ENCODE measurements at regions not wholly inside any gene's neighbourhood (a gene's known extent, or its start where the extent isn't known, plus 50 kb on each side); places are given as distances from the start of the nearest gene placed in this dataset.

DNA sequence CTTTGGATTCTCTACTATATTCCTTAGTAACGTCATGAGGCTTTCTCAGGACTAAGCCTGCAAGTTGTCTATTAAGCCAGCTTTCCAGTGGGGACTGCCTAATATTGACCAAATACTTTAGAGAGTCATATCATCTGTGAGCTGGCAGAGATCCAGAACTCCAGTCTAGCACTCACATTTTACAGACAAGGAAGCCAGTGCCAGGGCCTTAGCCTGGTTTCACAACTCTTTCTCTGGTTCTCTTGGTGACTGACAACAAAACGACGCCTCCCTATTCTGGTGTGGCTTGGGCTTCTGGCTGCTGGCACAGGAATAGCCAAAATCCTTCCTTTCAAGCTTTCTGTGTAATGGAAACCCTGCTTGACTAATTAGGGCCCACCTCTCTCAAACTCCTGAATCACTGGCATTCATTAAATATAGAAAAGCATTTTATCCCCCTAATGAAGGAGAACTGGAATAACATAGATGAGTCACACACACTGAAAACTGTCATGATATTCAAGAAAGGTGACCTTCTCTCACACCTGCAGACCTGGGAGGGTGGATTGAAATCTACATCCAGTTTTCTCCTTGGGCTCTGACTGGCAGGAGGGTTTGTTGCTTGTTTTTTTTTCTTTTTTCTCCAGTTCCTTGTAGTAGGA, 75.2 kb upstream of the UBL3 start:
- DNase-seq = peak; percentile 28

DNA sequence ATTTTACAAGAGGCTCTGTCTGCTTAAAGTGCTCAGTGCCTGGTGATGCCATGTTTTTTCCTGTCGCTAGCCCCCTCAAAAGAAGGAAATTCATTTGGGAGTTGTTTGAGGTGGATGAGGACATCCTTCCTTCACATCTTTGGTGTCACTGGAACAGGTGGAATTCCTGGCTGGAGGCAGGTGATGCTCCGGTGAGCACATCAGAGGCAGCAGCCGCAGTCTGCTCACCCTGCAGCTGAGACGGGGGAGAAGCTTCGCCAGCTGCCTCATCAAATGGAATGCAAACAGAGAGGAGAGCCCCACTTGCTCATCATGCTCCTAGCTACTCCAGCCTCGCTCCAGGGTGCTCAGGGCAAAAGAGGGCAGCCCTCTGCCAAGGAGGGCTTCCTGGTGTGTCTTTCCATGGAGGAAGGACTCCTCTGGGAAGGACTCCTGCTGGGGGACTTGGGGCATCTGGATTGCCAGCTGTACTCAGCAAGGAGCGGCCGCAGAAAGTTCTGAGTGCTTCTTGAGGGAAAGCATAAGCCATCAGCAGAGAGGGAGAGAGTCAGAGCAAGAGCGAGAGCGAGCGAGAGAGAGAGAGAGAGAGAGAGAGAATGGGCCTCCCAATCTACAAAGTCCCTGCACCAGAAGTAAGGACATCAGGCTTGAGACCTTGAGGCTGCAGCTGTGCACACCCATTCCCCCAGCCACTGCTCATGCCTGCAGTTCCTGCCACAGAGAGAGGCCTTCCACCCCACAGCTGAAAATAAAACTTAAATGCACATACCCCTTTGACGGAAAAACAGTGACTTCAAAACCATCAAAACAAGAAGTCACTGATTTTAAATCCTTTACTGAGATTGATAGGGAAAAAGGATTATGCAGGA, 74.3 kb upstream of the UBL3 start:
- peak; percentile 31 for DNase-seq

DNA sequence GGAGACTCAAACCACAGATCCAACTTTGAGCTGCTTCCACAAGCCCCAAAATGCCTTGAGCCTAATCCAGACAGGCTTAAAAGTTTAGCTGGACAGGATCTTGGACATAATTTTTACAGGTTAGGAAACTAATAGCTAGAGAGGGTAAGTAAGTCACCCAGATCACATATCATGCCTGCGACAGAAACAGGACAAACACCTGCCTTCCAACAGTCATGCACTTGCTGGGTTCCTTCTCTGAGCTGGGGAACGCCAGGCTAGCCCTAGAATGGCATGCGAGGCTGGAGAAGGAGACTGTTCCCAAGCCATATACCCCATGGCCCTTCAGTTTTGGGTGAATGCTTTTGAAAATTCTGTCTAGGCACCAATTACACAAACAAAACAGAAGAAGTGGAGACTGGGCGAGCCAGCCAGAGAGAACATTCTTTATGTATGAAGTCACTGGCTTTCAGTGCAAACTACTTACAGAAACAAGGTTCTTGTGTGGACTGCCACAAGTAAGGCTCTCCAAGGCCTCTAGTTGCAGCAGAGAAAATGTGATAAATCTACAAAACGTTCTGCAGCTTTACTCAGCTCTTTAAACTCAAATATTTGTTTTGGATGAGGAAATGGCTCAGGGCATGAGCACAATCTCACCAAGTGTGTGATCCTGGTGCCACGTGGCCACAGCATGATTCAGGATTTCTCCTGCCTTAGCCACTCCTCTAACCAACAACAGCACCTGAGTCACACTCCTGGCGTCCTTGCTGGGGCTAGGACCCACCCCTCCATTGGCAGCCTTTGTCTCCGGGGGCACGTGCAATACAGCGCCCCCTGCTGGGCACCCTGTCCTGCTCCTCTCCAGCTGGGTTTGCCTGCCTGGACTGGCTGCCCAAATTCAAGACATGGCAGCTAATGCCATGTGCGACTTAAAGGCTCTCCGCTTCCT, 73.4 kb upstream of the UBL3 start:
- DNase-seq = peak; percentile 65

DNA sequence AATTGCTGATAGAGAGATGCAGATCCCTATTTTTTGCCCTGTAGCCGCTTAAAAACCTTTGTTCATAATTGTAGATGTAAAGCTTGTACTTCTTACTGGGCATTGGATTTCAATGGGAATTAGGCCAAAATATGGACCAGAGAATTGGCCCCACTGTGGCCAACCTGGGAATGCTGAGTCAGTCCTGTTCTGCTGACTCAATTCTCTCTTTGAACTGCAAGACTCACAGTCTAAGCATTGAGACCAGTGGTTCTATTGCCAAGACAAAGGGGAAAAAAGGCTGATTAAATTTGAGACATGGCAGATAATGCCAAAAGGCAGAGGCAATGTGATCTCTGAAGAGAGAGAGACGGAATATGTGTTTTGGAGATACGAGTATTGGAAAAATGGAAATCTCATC, 72.5 kb upstream of the UBL3 start:
- no peak for DNase-seq

DNA sequence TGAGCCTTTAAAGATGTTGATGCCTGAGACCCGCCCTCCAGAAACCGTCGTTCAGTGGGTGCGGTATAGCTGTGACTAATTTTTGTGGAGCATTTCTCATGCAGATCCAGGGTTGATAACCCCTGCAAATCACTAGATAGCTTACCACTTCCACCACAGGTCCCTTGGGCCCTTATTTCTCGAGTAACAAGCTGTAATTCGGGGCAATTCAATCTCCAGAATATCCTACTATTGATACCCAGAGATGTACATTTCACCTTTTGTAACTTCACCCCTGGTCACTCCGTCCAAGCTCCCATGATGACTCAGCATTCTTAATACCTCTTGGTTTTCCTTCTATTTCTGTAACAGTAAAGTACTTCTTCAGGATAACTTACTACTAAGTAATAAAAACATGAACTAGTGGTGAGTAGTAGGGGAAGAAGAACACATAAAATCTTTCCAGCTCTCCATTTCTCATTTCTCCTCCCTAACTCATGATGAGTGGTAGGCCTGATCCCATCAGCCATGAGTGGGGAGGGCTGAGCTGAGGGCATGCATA, 71.9 kb upstream of the UBL3 start:
- no peak for DNase-seq

DNA sequence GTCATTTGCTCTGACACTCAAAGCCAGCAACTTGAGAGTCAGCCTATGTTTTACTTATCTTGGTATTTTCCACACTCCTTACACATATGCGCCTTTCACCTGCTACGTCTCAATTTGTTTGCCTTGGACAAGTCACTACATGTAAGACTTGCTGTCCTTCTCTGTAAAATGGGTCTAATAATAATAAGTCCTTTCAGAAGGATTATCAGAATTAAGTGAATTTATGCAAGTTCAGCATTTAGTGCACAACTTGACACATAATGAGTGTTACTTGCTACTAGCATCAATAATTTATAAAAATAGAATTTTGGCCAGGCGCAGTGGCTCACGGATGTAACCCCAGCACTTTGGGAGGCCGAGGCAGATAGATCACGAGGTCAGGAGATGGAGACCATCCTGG, 71.1 kb upstream of the UBL3 start:
- no peak for DNase-seq

DNA sequence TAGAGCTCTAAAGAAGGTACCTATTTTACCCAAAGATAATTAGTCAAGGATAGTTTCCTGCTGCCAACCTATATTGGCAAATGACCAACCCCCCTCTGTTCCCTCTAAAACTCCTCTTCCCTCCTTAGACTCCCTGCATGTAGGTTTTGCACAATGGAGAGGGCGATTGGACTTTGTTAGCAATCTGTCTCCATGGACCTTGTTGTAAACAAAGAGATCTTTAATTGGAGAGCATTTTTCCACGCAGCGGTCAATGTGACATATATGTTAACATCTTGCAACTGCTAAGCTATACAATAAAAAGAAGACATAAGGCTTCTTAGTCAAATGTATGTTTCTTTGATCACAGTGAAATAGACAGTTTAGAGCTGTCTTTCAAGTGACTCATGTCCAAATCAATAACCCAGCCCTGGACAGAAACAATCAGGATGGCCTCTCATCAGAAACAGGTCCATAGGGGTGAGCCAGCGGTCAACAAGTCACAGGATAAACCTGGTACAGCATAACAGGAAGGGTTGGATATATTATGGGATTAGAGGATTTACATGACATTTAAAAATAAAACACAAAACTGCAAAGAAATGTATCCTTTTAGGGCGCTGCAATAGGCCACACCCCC, 69.7 kb upstream of the UBL3 start:
- no peak for DNase-seq

DNA sequence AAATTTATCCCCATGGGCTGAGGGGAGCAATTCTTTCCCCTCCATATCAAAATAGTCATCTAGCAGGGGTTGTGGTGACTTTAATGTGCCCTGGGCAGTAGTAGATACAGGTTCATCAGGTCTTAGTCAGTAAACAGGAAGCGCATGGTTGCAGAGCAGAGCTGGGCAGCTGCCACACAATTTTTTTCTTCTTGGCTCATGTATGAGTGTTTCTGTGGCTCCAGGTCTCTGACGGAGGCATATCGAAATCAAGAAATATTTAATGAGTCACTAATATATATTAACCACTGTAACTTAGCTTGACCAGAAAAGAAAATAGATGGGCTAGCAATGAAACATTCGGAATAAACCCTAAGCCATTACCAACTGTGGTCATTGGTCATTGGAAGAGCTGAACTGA, 68.4 kb upstream of the UBL3 start:
- DNase-seq = no peak

DNA sequence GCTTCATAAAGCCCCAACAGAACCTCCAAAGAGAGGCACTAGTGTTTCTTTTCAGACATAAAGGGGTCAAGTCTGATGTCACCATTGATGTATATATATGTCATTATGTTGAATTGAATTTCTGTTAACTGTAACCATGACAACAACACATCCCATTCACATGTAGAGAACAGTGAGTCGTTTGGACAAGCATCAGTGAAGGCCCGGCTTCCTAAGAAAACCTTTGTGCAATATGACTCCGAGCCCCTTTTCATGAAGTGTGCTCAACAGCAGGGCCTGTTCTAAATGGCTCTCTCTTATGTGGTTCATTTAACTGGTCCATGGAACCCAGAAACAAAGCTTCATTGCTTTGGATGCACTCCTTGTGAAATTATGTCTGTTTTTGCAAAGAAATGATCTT, 67.2 kb upstream of the UBL3 start:
- DNase-seq = no peak

DNA sequence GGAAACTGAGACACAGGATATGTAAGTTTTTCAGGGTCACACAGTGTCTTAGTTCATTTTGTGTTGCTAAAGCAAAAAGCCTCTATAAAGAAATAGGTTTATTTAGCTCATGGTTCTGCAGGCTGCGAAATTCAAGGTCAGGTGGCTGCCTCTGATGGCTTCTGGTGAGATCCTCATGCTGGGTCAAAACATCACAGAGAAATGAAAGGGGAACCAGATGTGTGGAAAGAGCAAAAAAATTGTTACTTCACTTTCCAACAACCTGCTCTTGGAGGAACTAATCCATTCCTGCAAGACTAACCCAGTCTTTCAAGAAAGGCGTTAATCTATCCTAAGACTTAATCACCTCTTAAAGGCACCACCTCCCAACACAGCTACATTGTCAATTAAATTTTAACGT, 64.2 kb upstream of the UBL3 start:
- no peak for DNase-seq

DNA sequence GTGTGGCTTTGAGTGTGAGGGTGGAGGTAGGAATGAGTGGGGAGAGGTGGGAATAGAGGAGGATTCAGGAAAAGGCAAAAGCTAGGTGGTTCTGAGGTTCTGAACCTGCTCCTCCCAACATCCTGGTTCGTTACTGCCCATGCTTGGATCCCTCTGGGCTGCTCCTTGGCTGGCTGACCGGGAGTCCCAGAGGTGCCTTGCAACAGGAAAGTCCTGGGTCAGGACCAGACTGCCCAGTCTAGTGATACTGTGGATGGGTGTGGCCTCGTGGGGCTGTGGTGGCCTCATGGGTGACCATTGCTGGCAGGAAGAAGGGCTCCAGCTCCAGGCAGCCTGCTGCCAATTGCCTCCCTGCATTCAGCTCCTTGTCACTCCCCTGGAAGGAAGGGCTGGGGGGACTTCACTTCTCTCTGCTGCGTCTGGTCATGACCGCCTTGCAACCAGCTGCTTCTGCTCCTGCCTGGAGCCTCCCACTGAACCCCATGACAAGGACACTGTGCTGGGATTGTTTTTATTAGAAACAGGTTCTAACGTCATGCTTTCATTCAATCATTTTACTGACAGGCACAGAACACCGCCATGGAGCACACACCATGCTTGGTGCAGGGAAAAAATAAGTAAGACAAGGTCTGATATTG, 61.5 kb upstream of the UBL3 start:
- DNase-seq = no peak

DNA sequence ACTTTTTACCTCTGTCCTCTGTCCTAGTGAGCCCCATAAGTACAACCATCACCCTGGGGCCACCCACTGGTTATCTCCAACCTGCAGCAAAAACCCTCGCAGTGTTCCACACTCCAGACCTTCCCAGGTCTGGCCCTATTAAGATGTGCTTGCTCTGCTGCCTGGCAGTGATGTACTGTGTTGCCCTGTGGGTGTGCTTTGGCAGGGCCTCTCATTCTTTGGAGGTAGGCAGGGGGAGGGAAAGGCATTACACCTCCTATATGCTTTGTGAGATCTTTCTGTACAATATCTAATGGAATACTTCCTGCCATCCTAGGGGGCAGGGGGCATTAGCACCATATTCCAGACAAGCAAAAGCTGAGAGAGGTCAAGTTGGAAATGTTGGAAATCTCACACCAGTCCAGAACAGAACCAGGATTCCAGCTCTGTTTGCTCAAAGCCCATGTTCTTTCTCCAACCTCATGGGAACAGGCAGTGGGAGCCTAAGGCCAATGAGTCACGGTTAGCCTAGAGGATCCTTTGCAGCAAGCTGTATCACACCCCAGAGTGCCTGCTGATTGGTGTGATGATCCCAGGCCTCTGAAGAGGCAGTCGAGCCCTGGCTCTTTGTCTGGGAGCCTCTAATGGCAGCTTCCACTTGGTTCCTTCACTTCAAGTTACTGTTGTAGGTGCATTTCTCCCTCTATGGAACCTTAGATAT, 59.7 kb upstream of the UBL3 start:
- DNase-seq = no peak

DNA sequence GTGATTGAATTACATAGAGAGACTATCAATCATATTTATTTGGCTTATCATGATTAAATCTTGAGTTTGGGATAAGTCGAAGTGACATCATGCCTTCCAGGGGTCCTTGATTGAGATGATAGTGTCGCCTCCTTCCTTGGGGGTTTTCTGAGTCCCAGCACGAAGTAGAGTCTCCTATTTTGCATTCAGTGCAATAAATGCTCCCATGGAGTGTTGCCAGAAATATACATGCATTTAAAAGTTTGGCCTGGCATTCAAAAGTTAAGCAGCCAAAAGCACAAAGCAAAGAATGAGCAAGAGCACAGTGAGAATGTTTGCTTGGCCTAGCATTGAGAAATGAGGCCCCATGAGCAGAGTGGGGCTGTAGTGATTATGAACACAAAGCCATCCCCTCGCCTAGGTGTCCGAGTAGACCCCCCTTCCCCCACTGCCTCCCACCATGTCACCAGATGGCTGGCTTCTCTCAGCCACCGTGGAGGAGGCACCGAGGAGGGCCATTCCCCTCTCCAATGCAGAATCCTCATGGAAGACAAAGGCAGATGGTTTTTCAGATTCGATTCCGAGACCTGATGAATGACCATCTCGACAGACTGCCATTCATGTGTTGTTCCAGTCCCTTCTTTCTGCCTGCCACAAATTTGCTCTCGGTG, 58.8 kb upstream of the UBL3 start:
- DNase-seq = no peak

DNA sequence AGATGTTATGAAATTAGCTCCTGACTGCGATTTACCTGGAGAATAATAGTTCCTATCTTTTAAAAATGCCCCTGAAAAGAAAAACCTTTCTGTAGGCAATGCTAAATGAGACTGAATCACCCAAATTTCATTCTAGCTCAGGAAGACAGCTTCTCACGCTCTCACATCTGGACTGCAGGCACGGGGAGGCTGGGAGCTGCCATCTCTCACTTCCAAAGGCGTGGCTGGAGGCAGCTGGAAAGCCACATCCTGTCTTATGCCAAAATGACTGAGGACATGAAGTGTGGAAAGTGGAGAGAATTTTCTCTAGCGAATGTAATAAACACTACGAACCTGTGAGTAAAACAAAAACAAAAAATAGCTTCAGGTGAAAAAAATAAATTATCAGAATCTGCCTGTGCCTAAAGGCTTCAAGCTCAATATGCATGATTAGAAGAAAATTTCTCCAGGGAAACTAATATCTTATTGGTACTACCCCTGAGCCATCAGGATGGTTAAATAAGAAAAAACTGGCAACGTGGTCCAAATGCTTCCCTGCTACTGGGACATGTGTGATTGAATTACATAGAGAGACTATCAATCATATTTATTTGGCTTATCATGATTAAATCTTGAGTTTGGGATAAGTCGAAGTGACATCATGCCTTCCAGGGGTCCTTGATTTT, 58.1 kb upstream of the UBL3 start:
- DNase-seq = no peak

DNA sequence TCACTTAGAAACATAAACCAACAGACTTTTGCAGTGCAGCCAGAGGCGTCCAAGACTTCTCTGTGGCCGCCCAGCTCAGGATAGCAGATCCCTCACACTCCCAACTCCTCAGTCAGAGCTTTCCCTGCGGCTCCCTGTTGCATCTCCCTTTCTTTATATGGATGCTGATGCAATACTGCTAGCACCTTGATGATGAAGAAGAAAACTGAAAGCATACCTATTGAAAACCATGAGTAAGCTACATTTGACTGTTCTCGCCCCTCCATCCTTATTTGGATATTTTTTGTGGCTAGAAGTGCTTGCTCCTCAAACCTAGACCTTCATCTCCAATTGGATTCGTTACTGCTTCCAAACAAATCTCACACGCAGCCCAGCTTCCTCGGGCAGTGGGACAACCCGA, 57.3 kb upstream of the UBL3 start:
- no peak for DNase-seq

DNA sequence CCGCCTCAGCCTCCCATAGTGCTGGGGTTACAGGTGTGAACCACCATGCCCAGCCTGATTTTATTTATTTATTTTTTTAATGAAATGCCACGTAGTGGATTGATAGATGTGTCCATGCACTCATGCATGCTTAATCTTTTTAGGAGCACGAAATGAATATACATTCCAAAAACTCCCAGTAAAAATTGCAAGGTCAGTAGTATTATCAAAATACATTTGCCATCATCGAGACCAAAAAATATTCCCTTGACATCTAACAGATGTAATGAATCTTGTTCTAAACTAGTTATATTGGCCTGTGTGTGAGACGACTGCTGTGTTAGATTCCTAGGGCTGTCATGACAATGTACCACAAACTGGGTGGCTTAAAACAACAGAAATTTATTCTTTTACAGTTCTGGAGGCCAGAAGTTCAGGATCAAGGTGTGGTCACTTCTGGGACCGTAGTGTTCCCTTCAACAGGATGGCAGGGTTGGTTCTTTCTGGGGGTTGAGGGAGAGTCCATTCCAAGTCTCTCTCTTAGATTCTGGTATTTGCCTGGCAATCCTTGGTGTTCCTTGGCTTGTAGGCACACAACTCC, 56.1 kb upstream of the UBL3 start:
- DNase-seq = no peak

DNA sequence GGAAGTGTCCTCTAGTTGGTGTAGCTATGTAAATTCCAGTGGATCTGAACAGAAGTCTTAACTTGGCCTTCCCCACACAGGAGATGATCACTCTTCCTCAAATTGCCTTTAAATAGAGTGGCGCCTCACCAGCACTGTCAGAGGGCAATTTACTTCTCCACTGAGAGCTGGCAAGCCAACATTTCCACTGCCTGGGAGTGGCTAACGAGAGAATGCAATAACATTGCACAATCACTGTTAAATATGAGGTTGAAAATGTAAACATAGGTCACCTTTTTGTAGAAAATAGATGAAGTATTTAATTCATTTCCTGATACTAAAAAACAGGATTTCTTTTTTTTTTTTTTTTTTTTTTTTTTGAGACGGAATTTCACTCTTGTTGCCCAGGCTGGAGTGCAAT, 55.4 kb upstream of the UBL3 start:
- DNase-seq = no peak

DNA sequence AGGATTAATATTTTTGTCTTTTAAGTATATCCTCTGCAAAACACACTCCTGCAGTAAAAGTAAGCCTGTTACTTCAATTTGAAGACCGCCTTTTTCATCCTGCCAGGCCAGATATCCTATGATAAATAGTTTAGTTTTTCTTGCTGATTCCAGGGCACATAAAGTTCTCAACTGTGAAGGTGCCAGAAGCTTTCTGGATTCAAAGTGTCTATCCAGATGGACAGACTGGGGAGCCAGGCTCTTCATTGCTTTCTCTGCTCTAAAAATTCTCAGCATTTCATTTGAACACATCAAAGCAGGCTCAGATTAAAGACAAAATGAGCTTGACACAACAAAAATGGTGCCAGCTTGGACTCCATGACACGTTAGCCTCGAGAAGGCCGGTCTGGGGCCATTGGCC, 53.6 kb upstream of the UBL3 start:
- no peak for DNase-seq

DNA sequence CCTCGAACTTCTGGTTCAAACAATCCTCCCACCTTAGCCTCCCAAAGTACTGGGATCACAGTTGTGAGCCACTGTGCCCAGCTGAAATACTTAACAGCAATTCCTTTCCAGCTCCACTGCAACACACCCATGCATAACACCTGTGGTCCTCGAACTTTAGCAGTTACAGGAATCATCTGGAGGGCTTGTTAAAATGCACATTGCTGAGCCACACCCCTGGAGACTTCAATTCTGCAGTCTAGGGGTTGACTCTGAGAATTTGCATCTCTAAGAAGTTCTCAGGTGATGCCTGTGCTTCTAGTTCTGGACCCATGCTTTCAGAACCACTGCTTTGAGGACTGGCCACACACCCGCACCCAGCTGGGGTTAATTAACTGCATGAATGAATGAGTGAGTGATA, 53.1 kb upstream of the UBL3 start:
- DNase-seq = no peak

Measured in right kidney (tissue), 1 donor.